ENCODE measurements at regions not wholly inside any gene's neighbourhood (a gene's known extent, or its start where the extent isn't known, plus 50 kb on each side); places are given as distances from the start of the nearest gene placed in this dataset.

- no peak for DNase-seq
Observed at GRCh38 chr6:164200071-164200470, 785.6 kb downstream of the QKI start.

GRCh38 chr6:164195942-164196281, 781.4 kb downstream of the QKI start:
- DNase-seq: no peak

GRCh38 chr6:164195278-164195941, 780.9 kb downstream of the QKI start:
- no peak for DNase-seq

- DNase-seq: no peak
Observed at GRCh38 chr6:164188861-164189260, 774.3 kb downstream of the QKI start.

GRCh38 chr6:164185471-164185871, 771.0 kb downstream of the QKI start:
- DNase-seq: no peak

GRCh38 chr6:164184410-164184809, 769.9 kb downstream of the QKI start:
- no peak for DNase-seq

- no peak for DNase-seq
Observed at GRCh38 chr6:164183556-164184123, 769.1 kb downstream of the QKI start.

- DNase-seq: no peak
Observed at GRCh38 chr6:164178679-164179332, 764.3 kb downstream of the QKI start.

GRCh38 chr6:164169355-164169754, 754.8 kb downstream of the QKI start:
- no peak for DNase-seq

GRCh38 chr6:164168595-164168994, 754.1 kb downstream of the QKI start:
- no peak for DNase-seq

GRCh38 chr6:164167873-164168405, 753.4 kb downstream of the QKI start:
- DNase-seq: no peak

- no peak for DNase-seq
Observed at GRCh38 chr6:164166996-164167395, 752.5 kb downstream of the QKI start.

- no peak for DNase-seq
Observed at GRCh38 chr6:164166515-164166914, 752.0 kb downstream of the QKI start.

- DNase-seq: no peak
Observed at GRCh38 chr6:164164876-164165275, 750.4 kb downstream of the QKI start.

GRCh38 chr6:164163239-164163638, 748.7 kb downstream of the QKI start:
- DNase-seq: no peak

GRCh38 chr6:164159061-164159460, 744.5 kb downstream of the QKI start:
- DNase-seq: no peak

GRCh38 chr6:164154588-164154987, 740.1 kb downstream of the QKI start:
- no peak for DNase-seq

- DNase-seq: no peak
Observed at GRCh38 chr6:164152611-164153010, 738.1 kb downstream of the QKI start.

GRCh38 chr6:164151161-164152120, 736.9 kb downstream of the QKI start:
- DNase-seq: no peak

- no peak for DNase-seq
Observed at GRCh38 chr6:164150232-164150631, 735.7 kb downstream of the QKI start.

GRCh38 chr6:164148788-164149187, 734.3 kb downstream of the QKI start:
- no peak for DNase-seq

GRCh38 chr6:164144316-164144715, 729.8 kb downstream of the QKI start:
- no peak for DNase-seq

- no peak for DNase-seq
Observed at GRCh38 chr6:164142322-164142721, 727.8 kb downstream of the QKI start.

All from activated naive CD4-positive, alpha-beta T cell treated with Interleukin-2 at 50 U/mL for 16 hours (primary cell).